ENCODE measurements at regions not wholly inside any gene's neighbourhood (a gene's known extent, or its start where the extent isn't known, plus 50 kb on each side); places are given as distances from the start of the nearest gene placed in this dataset.

GRCh38 chr14:56870336-56870735, 60.1 kb upstream of the OTX2 start:
- no peaks in the 10 kb centered on the region for H3K4me1 ChIP-seq (ENCODE audit: control insufficient read depth, insufficient read depth, low read length, unreplicated experiment)
- H3K4me3 ChIP-seq (ENCODE audit: low read depth, low read length) = no peak overlapping the region
- no peak overlapping the region for H2AFZ ChIP-seq (ENCODE audit: low read length, unreplicated experiment)

GRCh38 chr14:56868660-56869059, 58.4 kb upstream of the OTX2 start:
- Histone ChIP-seq H3K36me3 (ENCODE audit: insufficient read depth, low read length) (no peaks in the 10 kb centered on the region), H3K27ac (ENCODE audit: low read depth, low read length) (no peak overlapping the region), H2AFZ (ENCODE audit: low read length, unreplicated experiment) (no peak overlapping the region), H3K79me2 (ENCODE audit: control insufficient read depth, insufficient read depth, low read length, unreplicated experiment) (no peaks in the 10 kb centered on the region), H3K4me1 (ENCODE audit: control insufficient read depth, insufficient read depth, low read length, unreplicated experiment) (no peaks in the 10 kb centered on the region), H3K4me3 (ENCODE audit: low read depth, low read length) (no peak overlapping the region), H3K27me3 (ENCODE audit: insufficient read depth, low read length) (no peaks in the 10 kb centered on the region)

More at GRCh38 chr14:56870336-56870735, 60.1 kb upstream of the OTX2 start:
- Histone ChIP-seq H3K27me3 (ENCODE audit: insufficient read depth, low read length) (no peaks in the 10 kb centered on the region), H3K27ac (ENCODE audit: low read depth, low read length) (no peak overlapping the region), H3K79me2 (ENCODE audit: control insufficient read depth, insufficient read depth, low read length, unreplicated experiment) (no peaks in the 10 kb centered on the region), H3K36me3 (ENCODE audit: insufficient read depth, low read length) (no peaks in the 10 kb centered on the region)

GRCh38 chr14:56862836-56863235, 52.6 kb upstream of the OTX2 start:
- no peak overlapping the region for H2AFZ ChIP-seq (ENCODE audit: low read length, unreplicated experiment)
- H3K79me2 ChIP-seq (ENCODE audit: control insufficient read depth, insufficient read depth, low read length, unreplicated experiment) = no peaks in the 10 kb centered on the region
- H3K36me3 ChIP-seq (ENCODE audit: insufficient read depth, low read length) = no peaks in the 10 kb centered on the region
- H3K27me3 ChIP-seq (ENCODE audit: insufficient read depth, low read length) = peaks cover 4% of the 10 kb centered on the region; the same call in 1 of the 2 replicates
- H3K4me1 ChIP-seq (ENCODE audit: control insufficient read depth, insufficient read depth, low read length, unreplicated experiment) = no peaks in the 10 kb centered on the region
- no peak overlapping the region for H3K4me3 ChIP-seq (ENCODE audit: low read depth, low read length)
- H3K27ac ChIP-seq (ENCODE audit: low read depth, low read length) = no peak overlapping the region

GRCh38 chr14:56860441-56860840, 50.2 kb upstream of the OTX2 start:
- no peaks in the 10 kb centered on the region for H3K4me1 ChIP-seq (ENCODE audit: control insufficient read depth, insufficient read depth, low read length, unreplicated experiment)
- H2AFZ ChIP-seq (ENCODE audit: low read length, unreplicated experiment) = no peak overlapping the region
- no peak overlapping the region for H3K4me3 ChIP-seq (ENCODE audit: low read depth, low read length)
- no peaks in the 10 kb centered on the region for H3K36me3 ChIP-seq (ENCODE audit: insufficient read depth, low read length)
- H3K27ac ChIP-seq (ENCODE audit: low read depth, low read length) = no peak overlapping the region
- H3K27me3 ChIP-seq (ENCODE audit: insufficient read depth, low read length) = peaks cover 13% of the 10 kb centered on the region; the same call in 1 of the 2 replicates
- H3K79me2 ChIP-seq (ENCODE audit: control insufficient read depth, insufficient read depth, low read length, unreplicated experiment) = no peaks in the 10 kb centered on the region
